ENCODE measurements at regions not wholly inside any gene's neighbourhood (a gene's known extent, or its start where the extent isn't known, plus 50 kb on each side); places are given as distances from the start of the nearest gene placed in this dataset.

GRCh38 chr18:65942104-65942503 lies 191.3 kb downstream of the CDH7 start:
- TF ChIP-seq CTCF (IDR thresholded peaks at IDR 0.05) (no peak), POLR2A (IDR thresholded peaks at IDR 0.05) (no peak)
